HG02763 (cell line): ENCODE measurements at regions not wholly inside any gene's neighbourhood (a gene's known extent, or its start where the extent isn't known, plus 50 kb on each side); places are given as distances from the start of the nearest gene placed in this dataset.

ENCODE experiments used
- ATAC-seq: cut with Tn5 transposase; IDR thresholded peaks from one replicate; pipeline ENCODE4 v1.9.1; 2021; ENCODE audit warnings: mild to moderate bottlenecking, moderate library complexity; ENCODE audit not compliant: unreplicated experiment

DNA sequence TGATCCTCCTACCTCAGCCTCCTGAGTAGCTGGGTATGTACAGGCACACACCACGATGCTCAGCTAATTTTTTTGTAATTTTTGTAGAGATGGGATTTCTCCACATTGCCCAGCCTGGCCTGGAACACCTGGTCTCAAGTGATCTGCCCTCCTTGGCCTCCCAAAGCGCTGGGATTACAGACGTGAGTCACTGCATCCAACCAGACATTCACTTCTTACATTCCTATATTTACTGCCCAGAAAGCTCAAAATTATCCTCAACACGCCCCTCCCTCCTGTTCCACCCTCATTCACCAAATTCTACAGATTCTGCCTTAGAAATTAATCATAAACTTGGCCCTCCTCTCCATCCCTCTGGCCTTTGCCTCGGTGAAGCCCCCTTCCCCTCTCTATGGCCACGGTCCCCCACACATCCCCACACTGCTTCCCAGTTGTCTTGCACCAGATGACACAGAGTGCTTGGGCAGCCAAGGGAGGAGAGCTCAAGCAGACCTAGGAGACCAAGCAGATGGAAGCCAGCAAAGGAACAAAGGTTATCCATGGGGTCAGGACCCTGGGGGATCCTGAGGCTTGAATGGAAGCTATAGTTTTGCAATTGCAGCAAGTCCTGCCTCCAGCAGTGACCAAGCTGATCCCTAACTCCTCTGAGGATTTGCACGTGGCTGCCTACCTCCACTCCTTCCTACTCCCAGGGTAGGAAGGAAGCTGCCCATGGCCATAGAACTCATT lies 213.2 kb upstream of the FOXN3 start:
- no peak for ATAC-seq

DNA sequence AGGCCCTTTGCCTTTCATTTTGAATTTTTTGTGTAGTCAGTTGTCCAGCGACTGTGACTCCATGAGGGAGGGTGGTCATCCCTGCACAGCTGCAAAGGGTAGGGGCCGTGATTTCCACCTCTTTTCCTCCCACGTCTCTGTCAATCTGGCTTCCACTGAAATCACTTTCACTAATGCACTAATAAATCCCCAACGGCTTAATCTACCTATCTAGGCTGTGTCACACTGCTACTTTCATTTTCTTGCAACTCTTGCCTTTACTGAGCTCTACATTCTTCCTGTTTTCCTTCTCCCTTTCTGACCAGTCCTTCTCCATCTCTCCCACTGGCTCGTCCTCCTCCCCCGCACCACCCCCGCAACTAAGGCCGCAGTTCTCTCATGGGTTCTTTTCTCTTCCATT lies 212.3 kb upstream of the FOXN3 start:
- no peak for ATAC-seq

DNA sequence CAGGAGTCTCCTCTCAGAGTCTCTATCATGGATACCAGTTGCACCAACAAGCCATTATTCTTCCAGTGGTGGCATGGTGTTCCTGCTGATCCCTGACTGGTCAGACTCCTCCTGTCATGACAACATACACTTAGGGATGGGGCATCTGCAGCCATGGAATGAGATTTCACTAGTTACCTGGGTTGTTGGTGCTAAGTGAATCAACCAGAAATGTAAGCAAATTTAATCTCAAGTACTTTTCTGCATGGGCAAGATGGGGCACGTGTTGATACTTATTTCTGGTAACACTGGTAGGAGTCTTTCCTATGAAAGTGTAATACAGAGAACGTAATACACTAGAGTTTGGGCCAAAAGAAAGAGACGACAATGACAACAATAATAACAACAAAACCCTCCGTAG lies 211.5 kb upstream of the FOXN3 start:
- no peak for ATAC-seq

DNA sequence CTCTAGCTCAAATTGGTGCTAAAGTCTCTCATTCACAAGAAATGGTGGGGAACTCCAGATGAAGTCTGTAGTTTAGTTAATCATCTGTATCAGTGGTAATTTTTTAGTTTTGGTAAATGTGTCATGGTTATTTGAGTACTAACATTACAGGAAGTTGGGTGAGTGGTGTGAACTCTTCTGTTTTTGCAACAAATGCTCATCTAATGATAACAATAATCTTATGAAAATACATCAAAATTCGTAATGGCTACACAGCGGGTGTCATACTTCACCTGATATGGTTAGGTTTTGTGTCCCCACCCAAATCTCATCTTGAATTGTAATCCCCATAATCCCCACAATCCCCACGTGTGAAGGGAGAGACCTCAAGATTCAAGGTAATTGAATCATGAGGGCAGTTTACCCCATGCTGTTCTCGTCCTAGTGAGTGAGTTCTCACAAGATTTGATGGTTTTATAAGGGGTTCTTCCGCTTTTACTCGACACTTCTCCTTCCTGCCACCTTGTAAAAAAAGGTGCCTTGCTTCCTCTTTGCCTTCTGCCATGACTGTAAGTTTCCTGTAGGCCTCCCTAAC lies 209.3 kb upstream of the FOXN3 start:
- no peak for ATAC-seq

DNA sequence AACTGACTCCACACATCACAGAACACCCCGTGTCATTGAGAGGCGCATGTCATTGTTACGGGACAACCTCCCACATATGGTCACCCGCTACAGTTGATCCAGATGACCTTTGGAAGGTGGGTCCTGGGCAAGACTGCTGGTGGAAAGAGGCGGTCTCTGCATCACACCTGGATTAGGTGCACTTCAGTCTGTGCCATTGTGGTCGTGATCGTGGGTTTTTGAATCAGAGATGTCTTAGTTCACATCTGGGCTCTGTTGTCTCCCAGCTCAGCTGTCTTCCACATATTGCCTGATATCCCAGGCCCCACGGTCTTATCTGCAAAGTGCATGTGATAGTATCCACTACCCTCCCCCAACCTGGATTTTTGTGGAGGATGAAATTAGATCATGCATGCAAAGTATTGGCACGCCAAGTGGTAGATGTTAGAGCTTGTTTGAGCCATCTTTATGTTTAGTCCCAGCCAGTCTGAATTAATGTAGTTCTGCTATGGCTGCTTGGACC lies 208.7 kb upstream of the FOXN3 start:
- ATAC-seq, result no peak

DNA sequence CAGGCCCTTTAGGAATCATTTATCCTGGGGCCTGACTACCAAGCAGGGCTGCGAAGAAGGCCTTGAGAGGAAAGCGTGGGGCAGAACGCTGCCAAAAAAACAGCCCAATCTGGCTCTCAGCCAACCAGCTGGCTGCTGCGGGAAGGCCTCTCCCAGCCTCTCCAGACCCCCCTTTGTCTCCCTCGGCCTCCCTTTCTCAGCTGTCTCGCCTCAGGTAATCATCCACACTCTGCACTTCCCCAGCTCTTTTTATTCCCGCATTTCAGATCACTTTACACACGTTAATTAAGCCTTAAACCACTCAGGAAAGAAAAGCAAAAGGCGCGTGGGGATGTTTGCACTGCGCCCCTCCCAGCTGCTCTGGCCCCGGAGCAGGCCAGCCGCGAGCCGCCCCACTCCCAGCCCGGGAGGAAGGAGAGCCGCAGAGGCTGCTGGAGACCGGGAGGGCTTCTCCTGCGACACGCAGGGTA lies 208.2 kb upstream of the FOXN3 start:
- ATAC-seq, result no peak

DNA sequence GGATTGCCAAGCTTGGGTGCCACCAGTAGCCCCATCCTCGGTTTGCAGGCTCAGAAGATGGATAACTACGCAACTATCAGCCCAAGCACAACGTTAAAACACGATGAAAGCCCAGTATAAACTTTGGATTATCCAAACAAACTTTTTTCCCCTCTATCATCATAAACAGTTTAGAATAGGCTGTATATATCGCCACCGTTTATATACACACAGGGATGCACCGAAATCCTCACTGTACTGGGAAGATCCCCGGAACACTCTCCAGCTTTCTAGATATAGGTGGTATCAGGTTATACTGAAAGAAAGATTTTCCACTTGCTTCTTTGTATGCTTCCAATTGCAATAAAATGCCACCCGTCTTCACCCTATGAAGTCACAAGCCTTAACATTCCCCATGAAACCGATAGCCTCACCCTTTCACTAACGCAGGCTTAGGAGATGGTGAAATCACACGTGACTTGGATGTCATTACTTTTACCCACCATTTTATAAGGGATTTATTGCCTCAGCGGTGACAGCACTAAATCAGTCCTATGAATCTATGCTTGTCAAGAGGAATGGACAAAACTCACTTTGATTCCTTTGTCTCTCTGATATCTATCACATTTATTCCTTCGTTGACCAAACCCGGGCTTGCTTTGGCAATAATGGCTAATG lies 207.6 kb upstream of the FOXN3 start:
- ATAC-seq, result no peak

DNA sequence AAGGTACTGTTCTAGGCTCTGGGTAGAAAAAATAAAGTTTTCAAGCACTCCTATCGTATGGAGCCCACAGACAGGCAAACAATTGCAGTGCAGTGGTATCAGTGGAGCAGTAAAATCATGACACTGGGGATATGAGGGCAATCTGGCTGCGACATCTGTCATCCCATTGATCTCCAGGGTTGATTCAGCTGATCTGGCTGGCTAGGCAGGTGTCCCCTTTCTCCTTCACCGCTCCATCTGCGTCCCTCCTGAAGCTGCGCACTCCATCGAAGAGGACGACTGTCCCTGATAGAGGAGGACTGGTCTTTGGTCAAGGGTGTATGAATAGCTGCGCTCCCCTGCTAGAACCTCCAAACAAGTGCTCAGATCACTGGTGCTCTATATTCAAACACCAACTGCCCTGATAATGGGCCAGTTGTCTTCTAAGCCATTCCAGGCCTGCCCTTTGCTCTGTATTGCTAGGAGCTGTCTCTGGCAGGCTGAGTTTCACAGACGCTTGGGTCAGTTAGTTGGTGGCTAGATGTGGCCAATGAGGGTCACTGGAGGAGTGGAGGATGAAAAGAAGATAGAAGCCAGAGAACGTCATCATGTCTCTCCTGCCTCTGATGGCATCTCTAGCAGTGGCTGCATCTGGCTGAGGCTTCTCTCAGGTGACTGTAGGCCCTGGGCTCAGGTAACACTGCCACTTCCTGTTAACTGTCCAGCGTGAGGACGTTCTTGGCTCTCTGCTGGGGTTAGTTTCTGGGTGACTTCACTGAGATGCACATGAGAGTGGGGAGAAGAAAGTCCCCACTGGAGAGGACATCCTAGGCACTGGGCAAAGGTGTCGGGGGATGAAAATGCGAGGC lies 205.0 kb upstream of the FOXN3 start:
- ATAC-seq, result no peak

DNA sequence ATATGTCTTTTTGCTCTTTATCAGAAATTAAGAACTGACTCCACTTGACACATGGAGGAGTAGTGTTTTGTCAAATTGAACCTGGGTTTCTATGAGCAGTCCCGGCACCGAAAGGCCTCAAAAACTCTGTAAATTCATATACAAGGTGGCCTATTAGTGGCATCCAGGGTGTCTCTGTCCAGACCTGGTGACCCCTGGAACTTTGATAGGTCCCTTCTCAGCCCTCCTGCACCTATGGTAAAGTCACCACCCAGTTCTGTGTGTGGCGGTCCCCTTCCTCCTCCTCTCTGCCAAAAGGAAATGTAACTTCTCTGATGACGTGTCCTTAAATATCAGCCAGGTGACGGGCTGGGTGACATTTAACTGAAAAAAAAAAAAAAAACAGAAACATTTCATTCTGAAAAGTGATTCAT lies 204.0 kb upstream of the FOXN3 start:
- no peak for ATAC-seq

DNA sequence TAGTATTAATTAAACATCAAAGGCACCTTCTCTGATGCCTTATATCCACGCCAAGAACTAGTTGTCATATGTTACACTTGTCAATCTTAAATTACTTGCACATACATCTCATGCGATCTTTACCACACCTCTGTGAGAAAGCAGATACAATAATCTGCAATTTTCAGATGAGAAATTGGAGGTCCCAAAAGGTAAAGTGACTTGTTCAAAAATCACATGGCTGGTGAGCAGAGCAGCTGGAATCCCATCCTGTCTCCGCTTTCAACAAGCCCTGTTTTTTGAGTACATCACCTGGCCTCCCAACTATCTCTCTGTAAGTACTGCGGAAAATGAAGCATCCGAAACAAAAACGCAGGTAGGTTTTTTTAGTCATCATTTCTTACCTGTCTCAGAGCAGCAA lies 203.4 kb upstream of the FOXN3 start:
- no peak for ATAC-seq

DNA sequence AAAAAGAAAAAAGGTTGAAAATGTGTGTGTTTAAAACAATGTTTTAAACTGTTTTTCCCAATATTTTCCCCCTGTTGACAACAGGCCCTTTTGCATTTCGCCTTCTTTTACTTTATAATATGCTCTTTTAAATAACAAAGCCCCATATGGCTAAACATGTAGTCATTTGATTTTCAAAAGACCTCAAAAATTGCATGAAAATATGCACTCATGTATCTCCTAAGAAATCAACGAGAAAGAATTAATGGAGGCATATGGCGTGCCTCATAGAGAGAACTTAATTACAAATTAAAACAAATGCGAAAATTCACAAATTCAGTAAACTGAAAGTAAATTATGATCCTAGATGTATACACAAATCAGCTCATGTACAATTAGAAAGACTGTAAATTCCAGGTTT lies 202.6 kb upstream of the FOXN3 start:
- ATAC-seq, result no peak

DNA sequence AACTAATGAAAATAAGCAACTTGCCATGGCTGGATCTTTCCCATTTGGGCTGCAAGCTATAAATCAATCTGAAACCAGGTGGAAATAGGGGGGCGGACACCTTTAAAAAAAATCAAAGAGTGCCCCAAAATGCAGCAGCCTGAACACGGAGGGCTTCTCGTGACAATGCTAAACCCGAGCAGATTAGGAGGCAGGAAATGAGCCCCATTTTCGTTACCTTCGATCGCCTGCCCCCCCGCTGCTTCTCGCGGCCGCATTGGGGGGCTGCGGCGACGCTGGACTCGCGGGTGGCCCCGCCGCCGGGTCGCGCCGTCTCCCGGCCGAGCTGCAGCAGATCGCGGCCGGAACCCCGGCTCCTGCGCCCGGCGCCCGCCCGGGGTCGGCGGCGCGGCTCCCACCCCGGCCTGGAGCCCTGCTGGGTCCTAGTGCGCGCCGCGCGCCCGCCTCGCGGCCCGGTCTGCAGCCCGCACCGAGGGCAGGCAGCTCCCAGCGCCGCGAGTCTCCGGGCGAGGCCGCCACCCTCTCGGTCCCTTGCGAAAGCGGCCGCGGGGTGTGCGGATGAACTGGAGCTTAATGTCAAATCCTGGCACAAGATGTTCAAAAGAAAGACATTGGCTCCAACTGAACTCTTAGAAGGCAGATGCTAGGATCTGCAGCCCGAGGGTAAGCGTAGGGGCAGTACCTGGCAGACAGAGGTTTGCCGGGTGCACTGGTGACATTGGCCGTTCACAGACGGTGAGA lies 201.9 kb upstream of the FOXN3 start:
- peak; percentile 72 for ATAC-seq

DNA sequence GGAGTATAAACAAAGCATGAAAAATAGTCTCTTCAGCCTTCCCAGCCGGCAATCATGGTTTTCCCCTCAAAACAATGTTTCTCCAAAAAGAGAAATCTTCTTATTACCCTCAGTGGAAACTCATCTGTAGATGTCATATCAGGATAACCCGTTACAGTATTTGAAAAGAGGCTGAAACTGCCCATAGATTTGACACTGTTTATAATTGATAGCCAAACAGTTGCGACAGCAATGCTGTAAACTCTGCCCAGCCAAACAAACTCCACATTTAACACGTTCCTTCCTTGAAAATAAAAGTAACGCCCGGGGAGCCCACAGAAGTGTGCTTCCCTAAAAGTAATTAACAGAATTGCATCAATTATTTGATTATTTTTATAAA lies 201.3 kb upstream of the FOXN3 start:
- no peak for ATAC-seq

DNA sequence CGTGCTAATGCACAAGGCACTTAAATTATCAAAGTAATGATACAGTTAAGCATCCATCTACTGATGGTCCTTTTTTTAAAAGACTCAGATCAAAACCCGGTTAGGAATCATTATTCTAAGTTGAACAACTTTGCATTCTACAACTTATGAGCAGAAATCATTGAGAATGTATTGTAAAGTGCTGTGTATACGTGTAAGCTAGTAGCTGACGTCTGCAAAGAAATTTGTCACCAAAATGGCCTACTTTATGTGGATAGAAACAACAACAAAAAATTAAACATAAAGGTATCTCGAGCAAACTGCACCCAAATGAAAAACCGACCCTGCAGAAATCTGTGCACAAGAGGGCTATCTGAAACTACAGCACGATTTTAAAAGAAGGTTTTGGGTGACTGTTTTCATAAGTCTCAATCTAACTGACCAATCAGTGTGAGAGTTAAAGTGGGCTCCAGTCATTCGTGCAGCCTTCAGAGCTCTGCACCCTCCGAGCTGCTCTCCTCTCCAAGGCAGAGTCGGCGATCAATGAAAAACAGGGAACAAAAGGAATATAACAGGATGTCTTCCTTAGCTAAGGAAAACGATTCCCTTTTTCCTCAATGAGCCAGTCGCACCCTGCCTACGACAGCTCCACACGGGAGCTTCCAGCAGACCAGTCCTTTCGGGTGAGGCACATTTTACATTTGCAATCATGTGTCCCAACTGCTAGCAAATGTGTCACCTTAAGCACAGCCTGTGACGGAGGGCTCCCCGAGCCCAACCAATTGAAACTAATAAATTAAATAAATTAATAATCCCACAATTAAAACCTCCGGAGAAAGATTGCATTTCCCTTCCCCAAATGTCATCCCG lies 200.7 kb upstream of the FOXN3 start:
- no peak for ATAC-seq

DNA sequence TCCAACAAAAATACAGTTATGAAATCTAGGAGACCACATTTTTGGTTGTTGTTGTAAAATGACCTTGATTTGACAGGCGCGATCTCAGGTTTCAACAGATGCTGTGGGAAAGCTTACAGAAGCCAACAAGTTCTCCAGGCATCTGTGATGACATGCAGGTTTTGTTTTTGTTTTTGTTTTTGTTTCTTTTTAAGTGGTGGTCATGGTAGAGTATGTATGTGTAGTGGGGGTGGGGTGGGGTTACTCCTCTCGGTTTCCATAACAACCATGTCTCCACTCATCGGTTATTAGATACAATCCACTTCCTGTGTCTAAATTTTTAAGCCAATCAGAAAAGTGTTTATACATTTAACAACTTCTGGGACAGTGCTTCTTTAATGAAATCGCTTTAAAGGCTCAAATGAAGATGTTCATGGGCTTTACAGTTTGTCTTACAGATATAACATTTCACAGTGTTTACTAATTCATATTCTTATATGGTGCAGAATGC lies 199.9 kb upstream of the FOXN3 start:
- ATAC-seq, result peak; percentile 41

DNA sequence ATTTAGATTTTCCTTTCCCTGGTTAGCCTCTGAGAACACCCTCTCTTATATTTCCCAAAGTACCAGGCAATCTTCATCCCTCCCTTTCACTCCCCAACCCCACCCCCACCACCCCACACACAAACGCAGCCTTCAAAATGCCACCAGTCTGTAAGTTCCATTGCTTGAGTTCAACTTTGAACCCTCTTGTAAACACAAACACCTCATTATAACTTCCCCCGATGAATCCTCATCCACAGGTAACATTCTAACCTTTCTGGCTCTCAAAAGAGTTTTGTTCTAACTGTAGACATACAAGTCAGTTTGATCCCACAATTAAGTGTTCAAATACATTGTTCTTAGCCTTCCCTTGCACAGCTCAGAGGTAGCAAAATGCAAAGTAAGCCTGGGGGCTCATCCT lies 199.4 kb upstream of the FOXN3 start:
- ATAC-seq, result no peak

DNA sequence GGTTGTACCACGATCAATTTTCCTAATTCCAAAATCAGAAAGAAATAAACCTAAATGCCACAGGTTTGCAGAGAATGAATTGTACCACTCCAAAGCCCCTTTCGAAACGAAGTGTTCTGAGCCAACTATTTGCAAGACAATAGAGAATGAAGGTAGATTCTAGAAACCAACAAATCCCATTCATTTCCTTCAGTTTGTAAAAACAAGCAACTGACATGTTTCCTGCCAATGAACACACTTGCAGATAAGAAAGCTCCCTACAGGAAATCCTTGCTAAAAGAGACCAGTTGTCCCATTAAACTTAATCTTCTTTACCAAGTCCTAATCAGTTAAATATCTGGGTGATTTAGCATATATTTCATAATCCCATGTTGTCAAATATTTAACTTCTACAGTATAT lies 198.4 kb upstream of the FOXN3 start:
- ATAC-seq, result no peak

DNA sequence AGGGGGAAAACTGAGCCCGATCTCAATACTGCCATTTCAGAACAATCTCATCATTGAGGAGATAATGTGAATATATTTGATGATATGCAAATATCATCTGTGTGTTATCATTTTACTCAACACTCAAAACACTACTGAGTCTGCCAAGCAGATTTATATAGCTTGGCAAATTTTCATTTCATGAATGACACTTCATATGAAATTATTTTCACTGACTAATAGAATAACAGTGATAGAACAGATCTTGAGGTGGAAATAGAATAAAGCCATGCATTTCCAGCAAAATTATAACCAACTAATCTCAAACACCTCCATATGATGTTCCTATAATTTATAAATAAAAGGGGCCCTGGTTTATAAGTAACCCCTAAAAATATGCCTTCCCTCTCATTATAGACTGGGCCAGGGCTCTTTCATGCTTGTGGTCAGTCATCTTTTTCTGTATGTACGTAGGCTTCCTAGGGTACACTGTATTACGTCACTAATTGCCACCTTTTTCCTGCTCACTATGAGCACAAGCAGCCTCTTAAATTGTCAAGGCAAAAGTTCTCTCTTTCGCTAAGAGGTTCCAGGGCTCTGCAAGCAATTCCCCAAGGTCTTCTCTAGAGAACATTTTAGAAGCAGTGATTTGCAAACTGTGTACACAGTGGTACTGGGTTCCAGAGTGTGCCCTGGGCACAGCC lies 197.1 kb upstream of the FOXN3 start:
- ATAC-seq, result no peak
